ENCODE measurements at regions not wholly inside any gene's neighbourhood (a gene's known extent, or its start where the extent isn't known, plus 50 kb on each side); places are given as distances from the start of the nearest gene placed in this dataset.

DNA sequence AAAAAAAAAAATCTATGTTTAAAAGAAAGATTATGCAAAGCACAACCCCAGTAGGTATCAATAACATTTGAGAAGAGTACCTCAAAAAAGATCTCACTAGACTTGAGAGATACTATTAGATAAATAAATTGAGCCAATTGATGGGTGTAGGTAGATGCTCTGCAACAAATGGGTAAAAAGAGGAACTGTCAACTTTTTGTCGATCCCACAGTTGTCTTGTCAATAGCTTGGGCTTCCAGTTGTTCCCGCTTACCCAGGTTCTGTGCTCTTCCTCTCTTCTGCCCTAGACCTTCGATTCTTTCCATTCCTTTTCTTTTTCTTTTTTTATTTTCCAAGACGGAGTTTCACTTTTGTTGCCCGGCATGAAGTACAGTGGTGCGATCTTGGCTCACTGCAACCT lies 226.9 kb downstream of the SOX4 start:
- TF ChIP-seq POLR2A (IDR thresholded peaks at IDR 0.05), result no peak
- TF ChIP-seq, protein P1, sequence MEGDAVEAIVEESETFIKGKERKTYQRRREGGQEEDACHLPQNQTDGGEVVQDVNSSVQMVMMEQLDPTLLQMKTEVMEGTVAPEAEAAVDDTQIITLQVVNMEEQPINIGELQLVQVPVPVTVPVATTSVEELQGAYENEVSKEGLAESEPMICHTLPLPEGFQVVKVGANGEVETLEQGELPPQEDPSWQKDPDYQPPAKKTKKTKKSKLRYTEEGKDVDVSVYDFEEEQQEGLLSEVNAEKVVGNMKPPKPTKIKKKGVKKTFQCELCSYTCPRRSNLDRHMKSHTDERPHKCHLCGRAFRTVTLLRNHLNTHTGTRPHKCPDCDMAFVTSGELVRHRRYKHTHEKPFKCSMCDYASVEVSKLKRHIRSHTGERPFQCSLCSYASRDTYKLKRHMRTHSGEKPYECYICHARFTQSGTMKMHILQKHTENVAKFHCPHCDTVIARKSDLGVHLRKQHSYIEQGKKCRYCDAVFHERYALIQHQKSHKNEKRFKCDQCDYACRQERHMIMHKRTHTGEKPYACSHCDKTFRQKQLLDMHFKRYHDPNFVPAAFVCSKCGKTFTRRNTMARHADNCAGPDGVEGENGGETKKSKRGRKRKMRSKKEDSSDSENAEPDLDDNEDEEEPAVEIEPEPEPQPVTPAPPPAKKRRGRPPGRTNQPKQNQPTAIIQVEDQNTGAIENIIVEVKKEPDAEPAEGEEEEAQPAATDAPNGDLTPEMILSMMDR (IDR thresholded peaks at IDR 0.05), result no peak
- TF ChIP-seq POLR2AphosphoS5 (IDR thresholded peaks at IDR 0.05), result no peak

Measured in breast epithelium (tissue), 3 donors.